ENCODE measurements at regions not wholly inside any gene's neighbourhood (a gene's known extent, or its start where the extent isn't known, plus 50 kb on each side); places are given as distances from the start of the nearest gene placed in this dataset.

DNA sequence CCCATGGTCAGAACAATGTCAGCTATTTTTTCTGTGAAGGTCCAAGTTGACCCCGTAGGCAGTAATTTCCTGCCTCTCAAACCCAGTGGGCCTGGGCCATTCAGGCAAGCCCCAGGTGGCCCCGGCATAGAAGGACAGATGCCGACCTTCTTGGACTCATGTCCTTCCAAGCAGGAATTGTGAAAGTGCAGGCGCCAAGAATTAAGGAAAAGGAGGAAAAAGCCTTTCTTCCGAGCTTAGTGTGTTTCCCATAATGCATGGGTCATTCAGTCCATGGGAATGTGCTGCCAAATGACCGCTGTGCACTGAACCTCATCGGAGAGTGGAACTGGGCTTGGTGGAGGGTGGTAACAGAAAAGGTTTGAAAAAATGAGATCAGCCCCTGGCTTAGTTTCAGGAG is 196.5 kb upstream of the HS3ST1 start:
- no peak overlapping the region for H3K27ac ChIP-seq (ENCODE audit: low read depth, low read length)
- CTCF ChIA-PET, result no interaction called here
- H3K4me3 ChIP-seq (ENCODE audit: low read length), result no peak overlapping the region
- no peak overlapping the region for H3K4me3 Mint-ChIP-seq
- H3K27me3 Mint-ChIP-seq, result peaks cover 2 to 10% of the 10 kb centered on the region in 2 donors
- no peak overlapping the region for H3K27ac Mint-ChIP-seq
- H3K4me1 Mint-ChIP-seq, result no peaks in the 10 kb centered on the region
- POLR2A ChIA-PET, result no interaction called here
- no peaks in the 10 kb centered on the region for H3K9me3 Mint-ChIP-seq
- no peaks in the 10 kb centered on the region for H3K36me3 ChIP-seq (ENCODE audit: insufficient read depth, low read length)
- no peak for DNase-seq
- H3K4me1 ChIP-seq (ENCODE audit: insufficient read depth, low read length), result no peaks in the 10 kb centered on the region
- no peaks in the 10 kb centered on the region for H3K9me3 ChIP-seq (ENCODE audit: low read length)
- no peaks in the 10 kb centered on the region for H3K27me3 ChIP-seq (ENCODE audit: insufficient read depth, low read length, poor library complexity, severe bottlenecking)
- H3K36me3 Mint-ChIP-seq, result no peaks in the 10 kb centered on the region

DNA sequence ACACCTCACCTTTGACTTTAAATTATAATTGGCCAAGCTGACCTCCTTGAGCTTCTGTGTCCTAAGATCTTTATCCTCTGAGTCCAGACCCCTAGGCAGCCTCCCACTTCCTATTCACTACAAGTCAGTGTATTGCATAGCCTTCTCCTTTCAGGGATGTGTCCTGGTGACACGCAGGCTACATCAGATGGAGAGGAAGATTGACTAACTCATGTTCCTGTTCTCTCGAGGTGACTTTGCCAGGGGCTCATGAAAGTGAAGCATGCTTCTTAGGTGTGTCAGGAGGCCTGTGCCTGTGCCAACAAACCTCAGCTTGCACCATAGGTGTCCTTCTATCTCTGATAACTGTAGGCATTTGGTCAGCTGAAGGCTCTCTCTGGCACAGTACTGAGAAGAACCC is 195.7 kb upstream of the HS3ST1 start:
- Histone ChIP-seq H3K9me3 (ENCODE audit: low read length) (no peaks in the 10 kb centered on the region), H3K27me3 (ENCODE audit: insufficient read depth, low read length, poor library complexity, severe bottlenecking) (no peaks in the 10 kb centered on the region), H3K36me3 (ENCODE audit: insufficient read depth, low read length) (no peaks in the 10 kb centered on the region), H3K4me1 (ENCODE audit: insufficient read depth, low read length) (no peaks in the 10 kb centered on the region), H3K27ac (ENCODE audit: low read depth, low read length) (no peak overlapping the region), H3K4me3 (ENCODE audit: low read length) (no peak overlapping the region)
- Mint-ChIP-seq H3K4me1 (no peaks in the 10 kb centered on the region), H3K27me3 (peaks cover 2 to 10% of the 10 kb centered on the region in 2 donors), H3K4me3 (no peak overlapping the region), H3K9me3 (no peaks in the 10 kb centered on the region), H3K27ac (no peak overlapping the region), H3K36me3 (no peaks in the 10 kb centered on the region)
- ChIA-PET CTCF (no interaction called here), POLR2A (no interaction called here)
- no peak for DNase-seq

DNA sequence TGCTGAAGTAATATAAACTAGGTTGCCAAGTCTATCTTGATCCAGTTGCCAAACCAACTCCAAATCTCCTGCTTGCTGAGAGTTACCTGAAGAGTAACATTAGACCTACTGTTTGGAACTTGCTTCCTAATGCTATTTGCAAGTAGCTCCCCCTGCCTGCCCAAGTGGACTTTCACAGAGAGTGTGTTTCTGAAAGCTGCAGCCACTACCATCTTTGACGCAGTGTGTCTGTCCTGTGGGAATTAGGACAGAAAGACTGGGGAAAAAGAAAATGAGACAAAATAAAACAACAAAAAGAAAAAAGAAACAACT is 195.0 kb upstream of the HS3ST1 start:
- peaks cover 2 to 10% of the 10 kb centered on the region in 2 donors for H3K27me3 Mint-ChIP-seq
- ChIA-PET POLR2A (no interaction called here), CTCF (no interaction called here)
- no peak overlapping the region for H3K4me3 Mint-ChIP-seq
- Histone ChIP-seq H3K27me3 (ENCODE audit: insufficient read depth, low read length, poor library complexity, severe bottlenecking) (no peaks in the 10 kb centered on the region), H3K36me3 (ENCODE audit: insufficient read depth, low read length) (no peaks in the 10 kb centered on the region), H3K4me1 (ENCODE audit: insufficient read depth, low read length) (no peaks in the 10 kb centered on the region), H3K9me3 (ENCODE audit: low read length) (no peaks in the 10 kb centered on the region), H3K27ac (ENCODE audit: low read depth, low read length) (no peak overlapping the region), H3K4me3 (ENCODE audit: low read length) (no peak overlapping the region)
- H3K36me3 Mint-ChIP-seq, result no peaks in the 10 kb centered on the region
- no peak for DNase-seq
- H3K27ac Mint-ChIP-seq, result no peak overlapping the region
- no peaks in the 10 kb centered on the region for H3K9me3 Mint-ChIP-seq
- no peaks in the 10 kb centered on the region for H3K4me1 Mint-ChIP-seq

DNA sequence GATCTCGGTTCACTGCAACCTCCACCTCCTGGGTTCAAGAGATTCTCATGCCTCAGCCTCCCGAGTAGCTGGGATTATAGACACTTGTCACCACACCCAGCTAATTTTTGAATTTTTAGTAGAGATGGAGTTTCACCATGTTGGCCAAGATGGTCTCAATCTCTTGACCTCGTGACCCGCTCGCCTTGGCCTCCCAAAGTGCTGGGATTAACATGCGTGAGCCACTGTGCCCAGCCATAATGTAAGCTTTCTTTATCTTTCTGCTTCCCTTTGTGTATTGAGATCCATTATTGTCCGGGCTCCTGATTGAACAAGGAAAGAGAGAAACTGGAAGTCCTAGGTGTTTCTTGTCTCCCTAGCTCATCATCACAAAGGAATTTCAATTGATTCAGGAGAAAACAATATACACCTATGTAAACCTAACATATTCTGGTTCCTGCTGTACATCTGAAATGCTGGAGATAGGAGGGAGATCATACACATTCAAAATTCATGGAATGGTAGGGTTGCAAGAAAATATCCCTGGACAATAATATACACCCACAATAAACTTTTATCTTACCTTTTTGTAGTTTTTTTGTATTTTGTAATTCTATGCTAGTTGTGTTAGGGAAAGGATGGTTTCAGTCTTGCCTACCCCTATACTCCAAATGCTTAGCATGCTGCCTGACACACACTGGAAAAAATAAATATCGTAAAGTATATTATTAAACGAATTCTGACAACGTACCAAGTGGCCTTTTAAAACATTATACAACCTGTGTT is 194.4 kb upstream of the HS3ST1 start:
- POLR2A ChIA-PET, result no interaction called here
- Mint-ChIP-seq H3K36me3 (no peaks in the 10 kb centered on the region), H3K27ac (no peak overlapping the region), H3K27me3 (peaks cover 2 to 10% of the 10 kb centered on the region in 2 donors), H3K9me3 (no peaks in the 10 kb centered on the region), H3K4me3 (no peak overlapping the region), H3K4me1 (no peaks in the 10 kb centered on the region)
- CTCF ChIA-PET, result no interaction called here
- H3K27ac ChIP-seq (ENCODE audit: low read depth, low read length), result no peak overlapping the region
- no peaks in the 10 kb centered on the region for H3K36me3 ChIP-seq (ENCODE audit: insufficient read depth, low read length)
- H3K4me3 ChIP-seq (ENCODE audit: low read length), result no peak overlapping the region
- H3K4me1 ChIP-seq (ENCODE audit: insufficient read depth, low read length), result no peaks in the 10 kb centered on the region
- H3K27me3 ChIP-seq (ENCODE audit: insufficient read depth, low read length, poor library complexity, severe bottlenecking), result no peaks in the 10 kb centered on the region
- no peaks in the 10 kb centered on the region for H3K9me3 ChIP-seq (ENCODE audit: low read length)
- DNase-seq, result no peak

DNA sequence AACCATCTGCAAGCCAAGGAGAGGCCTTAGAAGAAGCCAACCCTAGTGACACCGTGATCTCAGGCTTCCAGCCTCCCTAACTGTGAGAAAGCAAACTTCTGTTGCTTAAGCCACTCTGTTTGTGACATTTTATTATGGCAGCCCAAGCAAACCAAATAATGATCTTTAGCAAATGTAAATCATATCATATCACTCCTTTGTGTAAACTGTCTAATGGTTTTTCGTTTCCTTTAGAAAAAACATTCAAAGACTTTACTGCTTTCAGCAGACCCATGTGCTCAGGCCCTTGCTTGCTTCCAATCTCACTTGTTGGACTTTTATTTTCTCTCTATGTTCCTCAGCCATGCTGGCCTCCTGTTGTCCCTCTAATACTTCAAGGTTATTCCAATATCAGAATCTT is 192.2 kb upstream of the HS3ST1 start:
- Histone ChIP-seq H3K27ac (ENCODE audit: low read depth, low read length) (no peak overlapping the region), H3K27me3 (ENCODE audit: insufficient read depth, low read length, poor library complexity, severe bottlenecking) (no peaks in the 10 kb centered on the region), H3K4me1 (ENCODE audit: insufficient read depth, low read length) (no peaks in the 10 kb centered on the region), H3K9me3 (ENCODE audit: low read length) (no peaks in the 10 kb centered on the region), H3K36me3 (ENCODE audit: insufficient read depth, low read length) (no peaks in the 10 kb centered on the region), H3K4me3 (ENCODE audit: low read length) (no peak overlapping the region)
- Mint-ChIP-seq H3K27me3 (no peaks in the 10 kb centered on the region), H3K27ac (no peak overlapping the region), H3K4me1 (no peaks in the 10 kb centered on the region), H3K9me3 (no peaks in the 10 kb centered on the region), H3K36me3 (no peaks in the 10 kb centered on the region), H3K4me3 (peak overlapping the region in 1 of 7 donors; percentile 16)
- ChIA-PET CTCF (no interaction called here), POLR2A (no interaction called here)
- DNase-seq, result no peak

DNA sequence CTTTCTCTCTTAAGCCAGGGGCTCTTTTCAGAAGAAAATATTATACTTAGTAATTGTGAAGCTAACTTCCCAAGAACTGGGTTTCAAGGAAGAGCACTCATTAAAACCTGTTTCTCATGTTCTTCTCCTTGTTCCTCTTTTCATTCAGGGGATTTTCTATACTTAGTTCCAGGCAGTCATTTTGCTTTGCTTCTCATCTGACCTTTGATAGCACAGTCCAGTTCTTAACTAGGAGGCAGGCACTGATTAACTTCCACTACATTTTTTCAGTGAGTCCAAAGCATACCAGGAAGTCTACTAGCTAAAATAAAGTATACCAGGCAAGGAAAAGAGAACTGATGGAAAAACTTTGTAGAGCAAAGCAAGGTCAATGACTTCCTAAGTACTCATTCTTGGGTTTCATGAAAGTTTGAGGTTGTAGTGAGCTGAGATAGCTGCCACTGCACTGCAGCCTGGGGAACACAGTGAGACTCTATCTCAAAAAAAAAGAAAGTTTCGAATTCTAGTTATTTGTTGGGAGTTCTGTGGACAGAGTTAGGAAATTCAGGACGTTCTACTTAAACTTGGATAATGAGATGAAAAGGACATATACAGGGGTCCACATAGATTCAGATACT is 190.1 kb upstream of the HS3ST1 start:
- Histone ChIP-seq H3K4me3 (ENCODE audit: low read length) (no peak overlapping the region), H3K9me3 (ENCODE audit: low read length) (no peaks in the 10 kb centered on the region), H3K27ac (ENCODE audit: low read depth, low read length) (no peak overlapping the region), H3K27me3 (ENCODE audit: insufficient read depth, low read length, poor library complexity, severe bottlenecking) (no peaks in the 10 kb centered on the region), H3K36me3 (ENCODE audit: insufficient read depth, low read length) (no peaks in the 10 kb centered on the region), H3K4me1 (ENCODE audit: insufficient read depth, low read length) (no peaks in the 10 kb centered on the region)
- H3K9me3 Mint-ChIP-seq, result no peaks in the 10 kb centered on the region
- no peaks in the 10 kb centered on the region for H3K27me3 Mint-ChIP-seq
- H3K4me3 Mint-ChIP-seq, result no peak overlapping the region
- no peaks in the 10 kb centered on the region for H3K36me3 Mint-ChIP-seq
- no peak overlapping the region for H3K27ac Mint-ChIP-seq
- ChIA-PET POLR2A (no interaction called here), CTCF (no interaction called here)
- DNase-seq, result no peak
- H3K4me1 Mint-ChIP-seq, result no peaks in the 10 kb centered on the region

DNA sequence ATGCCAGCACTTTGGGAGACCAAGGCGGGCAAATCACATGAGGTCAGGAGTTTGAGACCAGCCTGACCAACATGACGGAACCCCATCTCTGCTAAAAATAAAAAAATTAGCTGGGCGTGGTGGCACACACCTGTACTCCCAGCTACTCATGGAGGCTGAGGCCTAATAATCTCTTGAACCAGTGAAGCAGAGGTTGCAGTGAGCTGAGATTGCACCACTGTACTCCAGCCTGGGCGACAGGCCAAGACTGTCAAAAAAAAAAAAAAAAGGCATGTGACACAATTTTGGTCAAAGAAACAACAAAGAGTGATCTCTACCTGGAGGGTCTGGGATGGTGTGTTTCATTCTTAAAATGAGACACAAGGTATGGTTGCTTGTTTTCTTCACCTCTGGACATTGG is 188.2 kb upstream of the HS3ST1 start:
- no peak for DNase-seq
- Mint-ChIP-seq H3K4me1 (no peaks in the 10 kb centered on the region), H3K36me3 (no peaks in the 10 kb centered on the region), H3K4me3 (no peak overlapping the region), H3K27ac (no peak overlapping the region), H3K27me3 (peaks cover 0 to 2% of the 10 kb centered on the region in 2 donors), H3K9me3 (no peaks in the 10 kb centered on the region)
- Histone ChIP-seq H3K9me3 (ENCODE audit: low read length) (no peaks in the 10 kb centered on the region), H3K4me3 (ENCODE audit: low read length) (no peak overlapping the region), H3K4me1 (ENCODE audit: insufficient read depth, low read length) (no peaks in the 10 kb centered on the region), H3K27ac (ENCODE audit: low read depth, low read length) (no peak overlapping the region), H3K36me3 (ENCODE audit: insufficient read depth, low read length) (no peaks in the 10 kb centered on the region), H3K27me3 (ENCODE audit: insufficient read depth, low read length, poor library complexity, severe bottlenecking) (no peaks in the 10 kb centered on the region)
- POLR2A ChIA-PET, result no interaction called here
- CTCF ChIA-PET, result no interaction called here

DNA sequence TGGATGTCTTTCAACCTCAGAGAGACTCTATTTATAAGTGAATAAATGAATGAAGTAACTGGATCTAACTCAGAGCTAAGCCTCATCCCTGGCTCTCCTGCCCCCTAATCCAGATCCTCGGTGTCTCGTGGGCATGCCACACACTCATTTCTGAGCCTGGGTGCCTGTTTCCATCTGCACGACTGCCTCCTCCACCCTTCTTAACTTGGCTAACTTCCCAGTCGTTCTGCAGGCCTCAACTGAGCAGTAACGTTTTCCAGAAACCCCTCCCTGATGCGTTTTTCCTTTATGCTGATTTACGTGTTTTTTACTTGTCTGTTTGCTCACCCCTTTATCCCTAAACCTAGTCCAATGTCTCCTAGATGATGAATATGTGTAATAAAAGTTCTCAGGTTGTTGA is 186.9 kb upstream of the HS3ST1 start:
- H3K9me3 Mint-ChIP-seq, result peaks cover 0 to 4% (median 0%) of the 10 kb centered on the region in 5 donors
- H3K36me3 Mint-ChIP-seq, result no peaks in the 10 kb centered on the region
- Histone ChIP-seq H3K36me3 (ENCODE audit: insufficient read depth, low read length) (no peaks in the 10 kb centered on the region), H3K4me3 (ENCODE audit: low read length) (no peak overlapping the region), H3K9me3 (ENCODE audit: low read length) (no peaks in the 10 kb centered on the region), H3K27me3 (ENCODE audit: insufficient read depth, low read length, poor library complexity, severe bottlenecking) (no peaks in the 10 kb centered on the region), H3K4me1 (ENCODE audit: insufficient read depth, low read length) (no peaks in the 10 kb centered on the region), H3K27ac (ENCODE audit: low read depth, low read length) (no peak overlapping the region)
- no peak overlapping the region for H3K4me3 Mint-ChIP-seq
- H3K27me3 Mint-ChIP-seq, result peaks cover 0 to 2% of the 10 kb centered on the region in 2 donors
- no peak for DNase-seq
- no peak overlapping the region for H3K27ac Mint-ChIP-seq
- H3K4me1 Mint-ChIP-seq, result no peaks in the 10 kb centered on the region
- POLR2A ChIA-PET, result no interaction called here
- CTCF ChIA-PET, result no interaction called here
